Central memory CD4-positive, alpha-beta T cell (primary cell): ENCODE measurements at regions not wholly inside any gene's neighbourhood (a gene's known extent, or its start where the extent isn't known, plus 50 kb on each side); places are given as distances from the start of the nearest gene placed in this dataset.

Source experiments
- DNase-seq: peaks from one replicate; pipeline ENCODE4 v3.0.0; 2022

DNA sequence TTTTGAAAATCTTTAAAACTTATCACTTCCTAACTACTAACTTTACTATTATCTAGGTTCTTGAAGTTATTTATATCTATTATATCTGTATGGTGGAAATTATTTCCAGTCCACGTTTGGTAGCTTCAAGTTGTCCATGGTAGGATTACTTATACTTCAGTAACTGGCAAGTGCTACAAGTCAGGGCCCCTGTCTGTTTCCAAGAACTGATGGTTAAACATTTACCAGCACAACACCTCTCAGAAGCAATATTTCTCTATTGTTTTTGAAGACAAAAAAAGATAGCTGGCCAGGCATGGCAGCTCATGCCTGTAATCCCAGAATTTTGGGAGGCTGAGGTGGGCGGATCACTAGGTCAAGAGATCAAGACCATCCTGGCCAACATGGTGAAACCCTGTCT is 240.4 kb upstream of the RHOBTB1 start:
- DNase-seq: no peak

DNA sequence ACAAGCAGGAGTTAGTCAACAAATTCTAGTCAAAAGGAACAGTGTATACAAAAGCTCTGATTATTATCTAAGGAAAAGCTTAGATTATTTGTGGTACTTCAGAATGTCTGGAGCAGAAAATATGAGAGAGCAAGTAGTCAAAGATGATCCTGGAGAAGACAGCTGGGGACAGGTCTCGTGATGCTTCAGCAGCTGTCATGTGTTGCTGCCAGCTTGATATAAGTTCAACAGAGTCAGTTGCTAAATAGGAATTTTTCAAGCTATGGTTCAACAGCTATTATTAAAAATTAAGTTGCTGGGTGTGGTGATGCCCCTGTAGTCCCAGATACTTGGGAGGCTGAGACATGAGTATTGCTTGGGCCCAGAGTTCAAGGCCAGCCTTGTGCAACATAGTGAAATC is 240.0 kb upstream of the RHOBTB1 start:
- DNase-seq: no peak

DNA sequence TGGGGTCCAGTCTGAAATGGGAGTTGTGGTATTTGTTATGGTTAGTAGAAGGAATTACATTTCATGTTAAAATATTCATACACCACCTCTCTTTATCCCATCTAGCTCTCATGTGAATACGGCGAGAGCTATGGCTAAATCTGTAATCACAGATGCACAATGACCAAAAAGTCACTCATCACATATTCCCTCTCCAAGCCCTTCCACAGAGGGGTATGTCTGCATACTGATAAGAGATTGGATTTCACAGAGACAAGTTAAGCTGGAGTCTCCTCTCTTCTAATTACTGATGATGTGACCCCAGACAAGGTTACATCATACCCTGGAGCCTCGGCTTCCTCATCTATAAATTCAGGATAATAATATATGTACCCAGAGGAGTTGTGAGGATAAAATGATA is 237.8 kb upstream of the RHOBTB1 start:
- no peak for DNase-seq

DNA sequence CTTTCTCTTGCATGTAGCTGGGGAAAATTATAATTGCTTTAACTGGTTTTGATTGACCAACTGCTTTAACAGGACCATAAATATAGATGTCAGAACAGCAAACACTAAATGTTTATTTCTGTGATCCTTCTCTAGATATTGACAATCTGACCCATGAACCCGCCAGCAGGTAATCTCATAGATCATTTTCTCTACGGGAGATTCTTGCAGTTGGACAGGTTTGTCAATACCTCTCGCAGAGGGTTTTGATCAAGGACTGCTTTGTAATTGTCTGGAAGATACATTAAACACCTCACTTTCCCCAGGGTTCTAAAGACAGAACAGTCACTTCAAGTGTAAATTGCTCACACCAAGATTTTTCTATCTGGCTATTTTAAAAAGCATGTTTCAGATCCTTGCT is 235.8 kb upstream of the RHOBTB1 start:
- no peak for DNase-seq

DNA sequence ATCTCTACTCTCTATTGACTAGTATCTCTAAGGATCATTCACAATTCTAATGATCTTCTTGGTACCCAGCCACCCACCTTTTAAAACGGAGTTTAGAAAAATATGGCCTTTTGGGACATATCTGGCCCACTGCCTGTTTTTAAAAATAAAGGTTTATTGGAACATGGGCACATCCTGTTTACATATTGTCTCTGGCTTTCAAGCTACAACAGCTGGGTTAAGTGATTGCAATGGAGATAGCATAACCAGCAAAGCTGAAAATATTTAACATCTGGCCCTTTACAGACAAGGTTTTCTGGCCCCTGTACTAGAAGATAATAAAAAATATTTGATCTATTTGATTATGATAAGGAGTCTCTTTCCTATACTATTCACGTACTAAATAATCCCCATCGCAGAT is 232.4 kb upstream of the RHOBTB1 start:
- no peak for DNase-seq

DNA sequence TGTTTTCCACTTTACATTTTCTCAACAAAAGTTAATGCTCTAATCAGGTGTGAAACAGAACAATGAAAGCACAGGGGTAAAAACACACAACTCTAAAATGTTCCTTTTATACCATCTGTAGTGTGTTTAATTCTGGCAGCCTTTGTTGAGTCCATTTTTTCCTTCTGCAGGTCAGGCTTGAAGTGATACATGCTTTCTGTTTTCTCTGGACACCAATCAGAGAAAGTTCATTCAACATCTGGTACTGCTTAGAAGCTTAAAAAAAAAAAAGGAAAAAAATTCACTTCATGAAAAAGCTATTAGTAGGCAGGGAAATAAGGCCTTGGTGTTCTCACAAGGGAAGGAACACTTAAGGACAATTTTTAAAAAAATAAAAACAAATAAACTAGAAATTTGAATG is 231.3 kb upstream of the RHOBTB1 start:
- no peak for DNase-seq

DNA sequence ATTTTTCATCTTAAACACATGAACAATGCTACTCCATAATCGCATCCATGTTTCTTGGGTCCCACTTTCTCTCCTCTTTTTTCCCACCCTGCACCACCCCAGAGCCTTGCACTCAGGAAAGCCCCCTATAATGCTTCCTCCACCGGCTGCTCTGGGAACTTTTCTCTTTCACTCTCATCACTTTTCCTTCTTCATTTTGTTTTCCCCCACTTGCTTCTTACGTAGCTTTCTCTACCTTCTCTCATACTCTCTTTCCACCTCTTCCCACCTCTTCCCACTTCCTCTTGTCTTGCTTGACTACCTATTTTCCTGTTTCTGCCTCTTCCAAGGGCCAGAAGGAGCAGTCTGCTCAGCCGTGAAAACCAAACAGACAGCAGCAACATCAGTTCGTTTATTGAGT is 229.5 kb upstream of the RHOBTB1 start:
- DNase-seq: no peak

DNA sequence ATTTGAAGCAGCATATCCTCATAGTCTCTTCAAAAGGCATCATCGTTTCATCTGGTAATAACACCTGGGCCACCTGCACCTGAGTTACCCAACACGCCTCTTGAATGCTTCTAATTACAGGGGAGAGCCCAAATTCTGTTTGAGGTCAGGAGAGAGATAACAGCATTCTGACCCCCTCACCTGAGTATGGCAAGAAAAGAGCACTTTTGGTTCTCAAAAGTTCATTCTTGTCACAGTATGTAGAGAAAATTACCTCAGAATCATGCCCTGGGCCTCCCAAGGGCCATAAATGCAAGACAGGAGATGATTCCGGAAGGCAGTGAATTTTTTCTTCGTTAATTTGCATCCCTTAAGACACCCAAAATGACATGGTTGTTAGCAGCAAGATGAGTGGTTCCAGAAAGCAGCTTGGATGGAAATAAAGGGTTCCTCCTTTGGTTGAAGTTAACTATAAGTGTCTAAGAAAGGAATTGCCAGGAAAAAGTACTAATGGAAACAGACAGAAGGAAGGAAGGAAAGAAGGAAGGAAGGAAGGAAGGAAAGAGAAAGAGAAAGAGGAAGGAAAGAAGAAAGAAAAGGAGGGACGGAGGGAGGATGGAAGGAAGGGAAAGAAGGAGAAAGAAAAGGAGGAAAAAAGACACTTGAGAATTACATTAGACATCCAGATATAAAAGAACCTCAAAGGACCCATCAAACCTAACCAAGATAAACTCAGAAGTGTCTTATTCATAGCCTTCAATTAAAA is 228.4 kb upstream of the RHOBTB1 start:
- no peak for DNase-seq

DNA sequence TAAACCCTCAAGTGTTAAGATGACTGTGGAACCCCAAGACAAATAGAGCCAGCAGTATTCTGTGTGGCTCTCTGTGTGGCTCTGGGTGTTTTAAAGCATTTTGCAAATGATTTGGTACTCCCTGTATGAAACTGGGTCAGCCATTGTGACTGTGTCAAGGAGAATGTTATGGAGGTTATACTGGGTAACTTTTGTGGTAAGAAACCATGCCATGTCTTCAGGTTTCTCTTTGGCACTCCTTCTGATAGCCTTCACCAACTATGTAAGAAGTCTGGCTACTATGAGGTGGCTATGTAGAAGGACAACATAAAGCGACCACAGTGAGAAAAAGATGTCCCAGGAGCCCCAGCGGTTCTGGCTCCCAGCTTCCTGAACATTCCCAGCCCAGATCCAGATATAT is 226.6 kb upstream of the RHOBTB1 start:
- DNase-seq: no peak

DNA sequence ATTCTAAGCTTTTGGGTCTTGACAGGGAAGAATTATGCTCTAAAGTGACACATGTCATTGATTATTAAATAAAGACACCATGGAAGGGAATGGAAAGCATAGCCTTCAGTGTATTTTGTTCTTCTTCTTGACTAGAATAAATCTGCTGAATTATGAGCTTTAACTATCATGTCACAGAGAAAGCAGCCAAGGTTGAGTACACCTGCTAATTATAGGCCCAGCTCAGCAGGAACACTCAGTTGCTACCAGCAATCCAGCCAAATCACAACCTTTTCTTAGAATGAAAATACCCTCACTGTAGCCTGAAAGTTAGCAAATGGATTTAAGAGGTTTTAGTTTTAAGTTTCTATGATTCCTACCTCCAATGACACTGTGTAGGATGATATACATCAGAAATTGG is 225.3 kb upstream of the RHOBTB1 start:
- no peak for DNase-seq

DNA sequence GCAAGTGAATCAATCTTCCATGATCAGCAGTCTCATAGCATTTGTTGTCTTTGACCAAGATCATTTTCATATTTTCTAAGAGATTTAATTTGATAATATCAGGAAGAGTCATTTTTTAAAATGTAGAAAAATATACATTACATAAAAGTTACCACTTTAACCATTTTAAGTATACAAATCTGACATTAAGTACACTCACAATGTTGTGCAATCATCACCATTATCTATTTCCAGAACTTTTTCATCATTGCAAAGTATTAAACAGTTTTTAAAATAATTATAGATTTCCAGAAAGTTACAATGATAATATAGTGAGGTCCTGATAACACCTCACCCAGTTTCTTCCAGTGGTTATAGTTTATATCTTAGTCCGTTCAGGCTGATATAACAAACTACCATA is 222.5 kb upstream of the RHOBTB1 start:
- no peak for DNase-seq

DNA sequence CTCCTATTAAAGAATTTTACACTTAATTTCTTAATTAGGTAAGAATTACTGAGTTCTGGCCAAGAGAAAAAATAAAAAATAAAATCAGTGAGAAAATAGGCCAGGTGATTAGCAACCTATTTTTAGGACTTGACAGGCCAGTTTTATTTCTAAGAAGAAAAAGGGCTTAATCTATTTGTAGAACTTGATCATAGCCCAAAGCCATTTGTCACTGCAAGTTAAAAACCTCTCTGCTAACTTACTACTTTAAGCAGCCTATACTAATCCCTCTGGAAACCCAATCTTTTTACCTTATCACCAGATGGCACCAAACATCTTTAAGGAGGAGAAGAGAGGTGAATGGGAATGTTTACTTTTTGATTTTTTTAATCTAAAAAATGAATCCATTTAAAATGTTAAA is 222.1 kb upstream of the RHOBTB1 start:
- DNase-seq: no peak

DNA sequence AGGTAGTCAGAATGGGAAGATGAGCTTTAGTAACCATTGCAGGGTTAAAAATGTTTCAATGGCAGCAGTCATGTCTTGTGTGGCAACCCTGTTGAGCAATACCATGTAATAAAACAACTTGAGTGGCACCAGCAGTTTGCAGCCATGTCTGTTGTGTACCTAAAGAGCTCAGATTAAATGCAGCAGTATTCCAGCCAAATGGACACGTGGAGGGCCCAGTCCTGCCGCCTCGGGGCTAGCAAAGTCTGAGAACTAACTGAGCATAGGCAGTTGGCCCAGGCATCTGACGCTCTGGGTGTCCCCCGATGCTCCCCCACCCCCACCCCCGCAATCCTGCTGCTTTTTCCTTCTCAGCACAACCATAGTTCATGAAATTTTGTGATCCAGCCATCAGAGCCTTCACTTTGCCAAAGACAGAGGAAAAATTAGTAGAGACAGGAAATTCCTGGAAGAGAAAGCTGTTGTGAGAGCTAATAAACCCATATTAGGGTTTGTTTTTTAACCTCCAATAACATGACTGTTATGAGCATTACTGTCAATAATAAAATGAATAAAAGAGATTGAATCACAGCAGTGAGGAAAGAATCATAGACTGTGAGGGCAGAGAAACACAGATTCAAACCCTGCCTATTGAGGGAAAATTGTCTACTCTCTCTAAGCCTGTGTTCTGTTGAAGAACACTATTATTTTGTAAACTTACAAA is 220.6 kb upstream of the RHOBTB1 start:
- DNase-seq: no peak

DNA sequence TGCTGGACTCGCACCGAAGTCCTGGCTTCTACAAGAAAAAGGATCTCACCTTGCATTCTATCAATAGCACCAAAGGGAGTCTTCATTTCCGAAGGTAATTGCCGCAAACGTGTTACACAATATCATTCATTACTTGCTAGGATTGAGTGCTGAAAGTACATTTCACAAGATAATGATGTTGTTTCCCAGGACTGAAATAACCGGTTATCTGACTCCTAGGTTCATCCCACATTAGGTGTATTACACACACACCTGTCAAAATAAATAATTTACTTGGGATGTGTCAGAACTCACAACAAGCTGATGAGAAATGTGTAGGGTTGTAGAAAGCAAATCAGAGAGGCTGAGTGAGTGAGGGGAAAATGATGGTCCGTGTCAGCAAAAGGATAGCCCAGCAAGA is 219.4 kb upstream of the RHOBTB1 start:
- no peak for DNase-seq

DNA sequence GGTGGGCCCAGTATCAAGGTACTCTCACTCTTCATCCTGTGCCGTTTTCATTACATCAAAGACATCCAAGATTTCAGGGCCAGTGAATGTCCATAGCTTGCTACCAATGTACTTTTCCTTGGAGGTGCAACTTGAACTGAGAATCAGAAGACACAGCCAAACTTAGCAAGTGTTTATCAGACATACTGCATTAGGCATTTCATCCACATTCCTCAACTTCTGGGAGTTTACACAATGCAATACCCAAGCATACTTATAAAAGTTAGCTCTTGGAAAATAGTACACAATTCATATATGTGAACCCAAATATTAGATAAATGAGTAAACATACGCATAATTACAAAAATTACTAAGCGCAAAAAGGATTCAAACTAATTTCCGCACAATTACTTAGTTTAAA is 216.3 kb upstream of the RHOBTB1 start:
- no peak for DNase-seq

DNA sequence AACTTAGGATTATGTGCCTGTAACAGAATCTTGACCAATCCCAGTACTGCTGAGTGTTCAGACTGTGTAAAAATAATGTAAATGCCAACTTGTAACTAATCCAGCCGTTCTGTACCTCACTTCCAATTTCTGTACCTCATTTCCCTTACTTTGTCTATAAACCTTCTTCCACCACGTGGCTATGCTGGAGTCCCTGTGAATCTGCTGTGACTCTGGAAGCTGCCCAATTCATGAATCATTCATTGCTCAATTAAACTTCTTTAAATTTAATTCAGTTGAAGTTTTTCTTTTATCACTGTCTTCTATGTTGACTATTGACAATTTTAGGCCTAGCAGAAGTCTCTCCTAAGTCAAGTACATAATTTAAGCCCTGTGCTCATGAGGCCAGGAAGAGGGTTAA is 215.3 kb upstream of the RHOBTB1 start:
- DNase-seq: no peak

DNA sequence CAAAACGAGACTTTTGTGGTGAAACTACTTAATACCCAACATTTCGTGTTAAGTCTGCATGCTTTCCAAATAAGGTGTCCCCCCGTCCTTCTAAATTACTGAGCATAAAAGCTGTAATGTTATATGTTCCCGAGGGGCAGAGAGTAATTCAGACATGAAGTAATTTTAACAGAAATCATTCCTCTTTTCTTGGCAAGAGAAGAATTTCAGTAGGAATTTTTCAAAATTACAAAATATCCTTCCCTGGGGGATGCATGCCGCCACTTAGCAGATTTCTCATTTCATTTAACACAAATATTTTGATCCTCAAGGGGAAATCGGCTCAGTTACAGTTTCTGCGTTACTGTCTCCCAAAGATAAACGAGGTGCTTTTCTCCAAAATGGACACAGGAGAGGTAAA is 213.2 kb upstream of the RHOBTB1 start:
- DNase-seq: no peak

DNA sequence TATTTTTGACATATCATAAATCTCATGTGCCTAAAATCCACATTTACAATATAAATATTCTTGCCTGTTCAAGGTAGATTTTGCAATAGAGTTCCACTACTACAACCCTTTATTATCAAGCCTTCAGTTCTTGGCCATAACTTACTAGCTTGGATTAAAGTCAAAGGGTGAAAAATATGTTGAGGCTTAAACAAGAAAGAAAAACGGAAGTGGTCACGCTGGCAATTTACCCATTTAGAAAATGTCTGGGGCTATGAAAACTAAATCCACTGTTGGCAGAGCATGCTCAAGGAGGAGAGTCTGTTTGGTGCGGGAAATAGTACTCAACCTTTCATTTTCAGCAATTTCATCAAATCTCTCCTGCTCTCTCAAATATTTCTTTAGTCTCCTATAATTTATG is 209.8 kb upstream of the RHOBTB1 start:
- no peak for DNase-seq

DNA sequence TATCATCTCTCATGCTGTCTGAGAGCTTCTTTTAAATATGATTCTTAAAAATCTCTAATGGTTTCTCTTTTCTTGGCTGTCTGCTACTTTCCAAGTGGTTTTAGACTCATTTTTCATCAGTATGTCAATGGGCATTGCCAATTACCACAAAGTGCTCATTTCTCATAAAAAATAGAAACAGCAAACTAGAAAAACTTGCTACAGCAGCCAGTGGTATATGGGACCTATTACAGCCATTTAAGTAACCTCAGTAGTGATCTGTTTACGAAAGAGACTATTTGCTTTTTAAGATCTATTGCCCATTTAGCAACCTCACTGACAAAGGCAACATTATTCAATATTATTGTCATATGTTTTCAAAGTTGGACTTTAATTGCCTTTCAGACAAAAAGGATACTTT is 207.1 kb upstream of the RHOBTB1 start:
- no peak for DNase-seq

DNA sequence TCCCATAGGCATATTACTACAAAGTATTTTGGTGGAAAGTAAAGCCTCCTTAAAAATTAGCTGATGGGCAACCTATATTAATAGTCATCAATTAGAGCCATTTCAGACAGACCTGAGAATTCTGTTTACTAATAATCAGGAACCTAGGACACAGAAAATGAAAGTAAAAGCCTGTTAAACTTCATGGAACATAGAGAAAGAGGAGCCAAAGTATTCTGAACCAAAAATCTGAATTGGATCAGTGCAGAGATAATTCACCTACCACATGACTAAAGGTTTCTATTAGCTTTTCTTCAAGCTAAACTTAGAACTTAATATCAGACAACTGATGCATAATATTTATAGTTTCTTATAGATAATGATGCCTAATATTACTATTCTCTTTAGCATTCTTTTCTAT is 204.5 kb upstream of the RHOBTB1 start:
- no peak for DNase-seq

DNA sequence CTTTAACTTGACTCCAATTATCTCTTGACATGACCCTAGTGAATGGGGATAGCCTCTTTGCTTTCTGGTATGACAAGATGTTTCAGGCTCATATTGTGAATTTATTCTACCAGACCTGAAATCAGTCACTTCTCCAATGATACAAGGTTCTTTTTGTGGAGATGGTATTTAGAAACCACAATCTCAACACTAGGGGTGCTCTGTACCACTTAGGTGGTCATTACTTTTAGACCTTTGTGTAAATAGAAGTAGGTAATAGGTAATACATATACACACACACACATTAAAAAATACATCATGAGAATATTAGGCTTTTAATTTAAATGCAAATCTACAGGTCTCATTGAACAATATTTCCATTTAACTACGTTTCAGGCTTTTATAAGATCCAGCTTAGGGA is 199.0 kb upstream of the RHOBTB1 start:
- no peak for DNase-seq

DNA sequence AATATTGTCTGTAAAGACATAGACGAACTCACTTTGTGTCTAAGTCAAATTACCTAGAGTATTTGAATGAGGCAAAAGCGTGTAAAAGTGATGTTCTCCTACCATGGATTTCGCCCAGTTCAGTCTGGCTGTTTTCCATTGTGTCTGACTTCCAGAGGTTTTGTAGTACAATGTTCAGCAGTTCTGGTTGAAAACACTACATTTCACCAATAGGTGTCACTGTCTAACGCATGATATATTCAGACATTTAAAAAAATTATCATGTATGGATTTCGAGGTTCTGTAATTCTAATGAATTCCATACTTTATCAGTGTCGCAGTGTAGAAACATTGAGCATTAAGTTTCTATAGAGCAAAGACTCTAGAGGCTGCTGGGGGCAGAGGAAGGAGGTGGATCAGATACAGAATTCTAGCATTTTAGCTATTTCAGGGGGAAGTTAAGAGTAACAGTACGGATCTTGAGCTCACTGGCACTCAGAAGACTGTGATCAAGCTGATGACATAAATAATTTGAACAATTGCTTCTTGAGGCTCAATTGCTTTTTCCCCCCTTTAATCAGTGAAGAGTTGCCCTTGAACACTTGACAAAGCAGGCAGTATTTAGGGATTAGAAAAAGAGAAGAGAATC is 196.9 kb upstream of the RHOBTB1 start:
- DNase-seq: no peak

DNA sequence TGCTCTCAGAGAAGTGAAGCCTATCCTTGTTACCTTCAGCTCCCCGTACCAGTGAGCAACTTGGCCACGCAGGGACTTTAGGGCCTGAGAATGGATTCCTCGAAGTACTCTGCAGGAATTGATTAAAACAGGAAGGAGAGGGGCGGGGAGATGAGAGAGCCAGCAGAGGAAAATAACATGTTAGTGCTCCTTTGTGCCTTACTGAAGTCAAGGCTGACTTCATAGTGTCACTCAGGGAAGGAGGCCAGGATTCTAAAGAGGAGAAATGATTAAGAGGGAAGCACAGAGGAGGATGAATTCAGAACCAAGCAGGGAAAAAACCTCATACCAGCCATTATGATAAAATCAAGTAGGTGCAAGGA is 195.6 kb upstream of the RHOBTB1 start:
- no peak for DNase-seq
